ENCODE measurements at regions not wholly inside any gene's neighbourhood (a gene's known extent, or its start where the extent isn't known, plus 50 kb on each side); places are given as distances from the start of the nearest gene placed in this dataset.

- TF ChIP-seq, protein P1, sequence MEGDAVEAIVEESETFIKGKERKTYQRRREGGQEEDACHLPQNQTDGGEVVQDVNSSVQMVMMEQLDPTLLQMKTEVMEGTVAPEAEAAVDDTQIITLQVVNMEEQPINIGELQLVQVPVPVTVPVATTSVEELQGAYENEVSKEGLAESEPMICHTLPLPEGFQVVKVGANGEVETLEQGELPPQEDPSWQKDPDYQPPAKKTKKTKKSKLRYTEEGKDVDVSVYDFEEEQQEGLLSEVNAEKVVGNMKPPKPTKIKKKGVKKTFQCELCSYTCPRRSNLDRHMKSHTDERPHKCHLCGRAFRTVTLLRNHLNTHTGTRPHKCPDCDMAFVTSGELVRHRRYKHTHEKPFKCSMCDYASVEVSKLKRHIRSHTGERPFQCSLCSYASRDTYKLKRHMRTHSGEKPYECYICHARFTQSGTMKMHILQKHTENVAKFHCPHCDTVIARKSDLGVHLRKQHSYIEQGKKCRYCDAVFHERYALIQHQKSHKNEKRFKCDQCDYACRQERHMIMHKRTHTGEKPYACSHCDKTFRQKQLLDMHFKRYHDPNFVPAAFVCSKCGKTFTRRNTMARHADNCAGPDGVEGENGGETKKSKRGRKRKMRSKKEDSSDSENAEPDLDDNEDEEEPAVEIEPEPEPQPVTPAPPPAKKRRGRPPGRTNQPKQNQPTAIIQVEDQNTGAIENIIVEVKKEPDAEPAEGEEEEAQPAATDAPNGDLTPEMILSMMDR (conservative IDR thresholded peaks at IDR 0.05) = no peak
- TF ChIP-seq EZH2 (IDR thresholded peaks at IDR 0.05; ENCODE audit: low read depth) = no peak
- CTCF ChIA-PET = no interaction called here
- no peaks in the 10 kb centered on the region for H3K4me1 ChIP-seq (replicated peaks; ENCODE audit: insufficient read depth)
- no peaks in the 10 kb centered on the region for H3K9me2 ChIP-seq (ENCODE audit: insufficient read depth)
- POLR2A ChIA-PET (ENCODE audit: unreplicated experiment) = no interaction called here
- no peak overlapping the region for H3K27ac ChIP-seq
- no peaks in the 10 kb centered on the region for H3F3A ChIP-seq (ENCODE audit: insufficient read depth, low read depth)
- no peaks in the 10 kb centered on the region for H3K9me3 ChIP-seq (ENCODE audit: insufficient read depth, low read depth)
- no TSS peak for BruUV-seq (replicated peaks)
- H3K4me2 ChIP-seq = no peak overlapping the region
- H3K4me3 ChIP-seq = no peak overlapping the region
- H4K20me1 ChIP-seq (ENCODE audit: insufficient read depth) = no peaks in the 10 kb centered on the region
- H2AFZ ChIP-seq = no peak overlapping the region
- H3K79me2 ChIP-seq (ENCODE audit: low read depth) = no peaks in the 10 kb centered on the region
- H3K36me3 ChIP-seq (ENCODE audit: low read depth) = no peaks in the 10 kb centered on the region
- no peak for DNase-seq
- H3K27me3 ChIP-seq (ENCODE audit: insufficient read depth, low read depth) = peaks cover 94% of the 10 kb centered on the region
- intact Hi-C loops (cut with micrococcal nuclease; ENCODE audit: unreplicated experiment) = no loop called here
Observed at GRCh38 chr17:77599699-77600098, 358.8 kb upstream of the TNRC6C start.

DNA sequence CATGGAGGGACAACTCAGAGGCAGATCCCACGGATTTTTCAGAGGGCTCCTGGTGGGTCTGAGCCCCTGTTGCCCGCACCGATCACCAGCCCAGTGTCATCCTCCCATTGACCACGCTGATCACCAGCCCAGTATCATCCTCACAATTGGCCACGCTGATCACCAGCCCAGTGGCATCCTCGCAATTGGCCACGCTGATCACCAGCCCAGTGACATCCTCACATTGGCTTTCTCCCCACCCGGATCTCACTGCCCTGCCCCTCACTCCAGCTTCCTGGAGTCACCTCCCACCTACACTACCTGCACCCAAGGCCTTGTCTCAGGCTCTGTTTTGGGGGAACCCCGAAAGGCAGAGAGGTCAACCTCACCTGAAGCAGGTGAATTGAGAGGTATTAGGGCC, 358.2 kb upstream of the TNRC6C start:
- no peaks in the 10 kb centered on the region for H3K9me3 ChIP-seq (ENCODE audit: insufficient read depth, low read depth)
- no peaks in the 10 kb centered on the region for H3K4me1 ChIP-seq (replicated peaks; ENCODE audit: insufficient read depth)
- no peak for DNase-seq
- H3K79me2 ChIP-seq (ENCODE audit: low read depth) = no peaks in the 10 kb centered on the region
- H3K9me2 ChIP-seq (ENCODE audit: insufficient read depth) = no peaks in the 10 kb centered on the region
- ChIA-PET CTCF (no interaction called here), POLR2A (ENCODE audit: unreplicated experiment) (no interaction called here)
- intact Hi-C loops (cut with micrococcal nuclease; ENCODE audit: unreplicated experiment) = no loop called here
- no peaks in the 10 kb centered on the region for H3K36me3 ChIP-seq (ENCODE audit: low read depth)
- no peak overlapping the region for H2AFZ ChIP-seq
- H3K27ac ChIP-seq = no peak overlapping the region
- no peak overlapping the region for H3K4me3 ChIP-seq
- TF ChIP-seq, protein P1 (conservative IDR thresholded peaks at IDR 0.05) = no peak
- TF ChIP-seq EZH2 (IDR thresholded peaks at IDR 0.05; ENCODE audit: low read depth) = no peak
- peaks cover 93% of the 10 kb centered on the region for H3K27me3 ChIP-seq (ENCODE audit: insufficient read depth, low read depth)
- no peak overlapping the region for H3K4me2 ChIP-seq
- BruUV-seq (replicated peaks) = no TSS peak
- H3F3A ChIP-seq (ENCODE audit: insufficient read depth, low read depth) = no peaks in the 10 kb centered on the region
- H4K20me1 ChIP-seq (ENCODE audit: insufficient read depth) = no peaks in the 10 kb centered on the region

GRCh38 chr17:77601054-77601979, 357.2 kb upstream of the TNRC6C start:
- H3K9me3 ChIP-seq (ENCODE audit: insufficient read depth, low read depth) = no peaks in the 10 kb centered on the region
- no TSS peak for BruUV-seq (replicated peaks)
- peaks cover 90% of the 10 kb centered on the region for H3K27me3 ChIP-seq (ENCODE audit: insufficient read depth, low read depth)
- no peaks in the 10 kb centered on the region for H3F3A ChIP-seq (ENCODE audit: insufficient read depth, low read depth)
- H3K36me3 ChIP-seq (ENCODE audit: low read depth) = no peaks in the 10 kb centered on the region
- H3K4me2 ChIP-seq = no peak overlapping the region
- H3K4me3 ChIP-seq = no peak overlapping the region
- H2AFZ ChIP-seq = no peak overlapping the region
- no peak for TF ChIP-seq EZH2 (IDR thresholded peaks at IDR 0.05; ENCODE audit: low read depth)
- TF ChIP-seq, protein P1 (conservative IDR thresholded peaks at IDR 0.05) = no peak
- no peak for DNase-seq
- H3K9me2 ChIP-seq (ENCODE audit: insufficient read depth) = no peaks in the 10 kb centered on the region
- no peaks in the 10 kb centered on the region for H4K20me1 ChIP-seq (ENCODE audit: insufficient read depth)
- H3K27ac ChIP-seq = no peak overlapping the region
- intact Hi-C loops (cut with micrococcal nuclease; ENCODE audit: unreplicated experiment) = no loop called here
- POLR2A ChIA-PET (ENCODE audit: unreplicated experiment) = no interaction called here
- CTCF ChIA-PET = no interaction called here
- H3K79me2 ChIP-seq (ENCODE audit: low read depth) = no peaks in the 10 kb centered on the region
- H3K4me1 ChIP-seq (replicated peaks; ENCODE audit: insufficient read depth) = no peaks in the 10 kb centered on the region
